ENCODE measurements at regions not wholly inside any gene's neighbourhood (a gene's known extent, or its start where the extent isn't known, plus 50 kb on each side); places are given as distances from the start of the nearest gene placed in this dataset.

- no peak for TF ChIP-seq POLR2A (IDR thresholded peaks at IDR 0.05)
- TF ChIP-seq, protein P1, sequence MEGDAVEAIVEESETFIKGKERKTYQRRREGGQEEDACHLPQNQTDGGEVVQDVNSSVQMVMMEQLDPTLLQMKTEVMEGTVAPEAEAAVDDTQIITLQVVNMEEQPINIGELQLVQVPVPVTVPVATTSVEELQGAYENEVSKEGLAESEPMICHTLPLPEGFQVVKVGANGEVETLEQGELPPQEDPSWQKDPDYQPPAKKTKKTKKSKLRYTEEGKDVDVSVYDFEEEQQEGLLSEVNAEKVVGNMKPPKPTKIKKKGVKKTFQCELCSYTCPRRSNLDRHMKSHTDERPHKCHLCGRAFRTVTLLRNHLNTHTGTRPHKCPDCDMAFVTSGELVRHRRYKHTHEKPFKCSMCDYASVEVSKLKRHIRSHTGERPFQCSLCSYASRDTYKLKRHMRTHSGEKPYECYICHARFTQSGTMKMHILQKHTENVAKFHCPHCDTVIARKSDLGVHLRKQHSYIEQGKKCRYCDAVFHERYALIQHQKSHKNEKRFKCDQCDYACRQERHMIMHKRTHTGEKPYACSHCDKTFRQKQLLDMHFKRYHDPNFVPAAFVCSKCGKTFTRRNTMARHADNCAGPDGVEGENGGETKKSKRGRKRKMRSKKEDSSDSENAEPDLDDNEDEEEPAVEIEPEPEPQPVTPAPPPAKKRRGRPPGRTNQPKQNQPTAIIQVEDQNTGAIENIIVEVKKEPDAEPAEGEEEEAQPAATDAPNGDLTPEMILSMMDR (IDR thresholded peaks at IDR 0.05), result no peak
These were observed 52.2 kb upstream of the EPB41L1 start for GRCh38 chr20:36102306-36102705.

All from prostate gland (tissue), 2 donors.